Stimulated activated memory B cell treated with anti-CD40 and anti-IgM and Interleukin-4, amounts not matched to agents 10 μg/mL and 1 μg/mL and 100 μg/mL, for 72 hours (primary cell): ENCODE measurements at regions not wholly inside any gene's neighbourhood (a gene's known extent, or its start where the extent isn't known, plus 50 kb on each side); places are given as distances from the start of the nearest gene placed in this dataset.
"Not testable (repeated sequence)": the region's sequence is repeated elsewhere in the genome, so short reads cannot be mapped to it uniquely, and the experiment has no call there.

Source experiments
- ATAC-seq: fragments of 150-1000 bp; cut with Tn5 transposase; 2 replicates; pipeline ENCODE4 v1.10.0; 2021
- H3K27ac Mint-ChIP-seq: one replicate; pipeline ENCODE4 v1.8.0; 2022; ENCODE audit warnings: mild to moderate bottlenecking, mixed read lengths
- H3K27me3 Mint-ChIP-seq: one replicate; pipeline ENCODE4 v1.8.0; 2022; ENCODE audit warnings: mixed read lengths
- H3K36me3 Mint-ChIP-seq: one replicate; pipeline ENCODE4 v1.8.0; 2022; ENCODE audit warnings: mixed read lengths
- H3K4me1 Mint-ChIP-seq: one replicate; pipeline ENCODE4 v1.8.0; 2022; ENCODE audit warnings: mixed read lengths
- H3K4me3 Mint-ChIP-seq: one replicate; pipeline ENCODE4 v1.8.0; 2022; ENCODE audit warnings: mild to moderate bottlenecking, moderate library complexity, mixed read lengths
- H3K9me3 Mint-ChIP-seq: one replicate; pipeline ENCODE4 v1.8.0; 2022; ENCODE audit warnings: mixed read lengths

DNA sequence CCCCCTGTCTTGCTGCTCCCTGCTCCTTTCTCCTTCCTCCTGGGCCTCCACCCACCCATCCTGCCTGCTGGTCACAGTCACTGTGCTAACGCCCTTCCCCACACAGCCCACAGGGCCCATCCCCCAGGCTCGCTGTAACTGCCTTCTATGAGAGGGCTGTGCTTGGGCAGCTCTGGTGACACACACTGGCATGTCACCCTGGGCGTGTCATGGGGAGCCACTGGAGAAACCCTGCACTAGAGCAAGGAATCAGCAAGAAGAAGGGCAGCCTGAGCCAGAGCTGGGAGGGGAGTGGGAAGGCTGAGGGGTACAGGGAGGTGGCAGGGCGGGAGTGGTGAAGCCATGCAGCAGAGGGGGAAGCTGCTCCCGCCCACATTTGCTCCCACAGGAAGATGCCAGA lies 128.4 kb upstream of the FOXD4L5 start:
- not testable (repeated sequence) for ATAC-seq, H3K4me1 Mint-ChIP-seq, H3K27me3 Mint-ChIP-seq, H3K36me3 Mint-ChIP-seq, H3K4me3 Mint-ChIP-seq, H3K27ac Mint-ChIP-seq
- peaks cover 16% of the 10 kb centered on the region for H3K9me3 Mint-ChIP-seq

DNA sequence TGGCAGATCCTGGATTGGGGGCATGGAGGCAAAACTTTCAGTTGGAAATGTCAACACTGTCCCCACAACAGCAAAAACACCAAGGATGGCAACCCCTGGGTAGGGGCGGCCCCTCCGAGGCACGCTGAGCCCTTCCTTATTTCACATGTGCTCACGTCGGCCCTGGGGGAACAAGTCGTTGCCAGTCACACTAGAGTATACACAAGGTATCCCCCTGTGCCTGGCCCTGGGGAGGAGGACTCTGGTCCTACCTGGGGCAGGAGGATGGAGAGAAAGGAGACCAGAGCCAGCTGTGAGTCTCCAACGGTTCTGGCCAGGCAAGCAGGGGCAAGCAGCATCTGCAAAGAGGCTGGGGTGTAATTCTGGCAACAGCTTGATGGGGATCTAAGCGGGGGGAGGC lies 126.9 kb upstream of the FOXD4L5 start:
- H3K4me1 Mint-ChIP-seq = no peaks in the 10 kb centered on the region
- no peak for ATAC-seq
- no peaks in the 10 kb centered on the region for H3K36me3 Mint-ChIP-seq
- peaks cover 25% of the 10 kb centered on the region for H3K9me3 Mint-ChIP-seq
- H3K4me3 Mint-ChIP-seq = no peak overlapping the region
- no peak overlapping the region for H3K27ac Mint-ChIP-seq
- no peaks in the 10 kb centered on the region for H3K27me3 Mint-ChIP-seq

DNA sequence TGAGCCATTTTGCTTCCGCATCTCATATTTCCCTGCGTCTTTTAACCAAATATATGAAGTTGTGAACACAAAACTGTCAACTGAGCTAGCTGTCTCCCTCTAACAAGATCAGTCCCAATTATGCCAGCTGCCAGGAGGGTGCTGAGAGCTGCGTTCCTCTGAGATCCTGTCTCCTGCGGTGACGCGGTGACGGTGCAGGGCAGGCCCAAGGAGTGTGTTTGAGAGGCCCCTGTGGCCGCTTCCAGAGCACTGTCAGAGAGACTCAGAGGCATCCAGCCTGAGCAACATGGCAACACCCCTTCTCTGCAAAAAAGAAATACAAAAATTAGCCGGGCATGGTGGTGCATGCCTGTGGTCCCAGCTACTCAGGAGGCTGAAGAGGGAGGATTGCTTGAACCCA lies 126.3 kb upstream of the FOXD4L5 start:
- Mint-ChIP-seq H3K36me3 (no peaks in the 10 kb centered on the region), H3K27me3 (no peaks in the 10 kb centered on the region), H3K9me3 (peaks cover 25% of the 10 kb centered on the region), H3K4me1 (no peaks in the 10 kb centered on the region), H3K27ac (no peak overlapping the region), H3K4me3 (no peak overlapping the region)
- ATAC-seq = no peak

DNA sequence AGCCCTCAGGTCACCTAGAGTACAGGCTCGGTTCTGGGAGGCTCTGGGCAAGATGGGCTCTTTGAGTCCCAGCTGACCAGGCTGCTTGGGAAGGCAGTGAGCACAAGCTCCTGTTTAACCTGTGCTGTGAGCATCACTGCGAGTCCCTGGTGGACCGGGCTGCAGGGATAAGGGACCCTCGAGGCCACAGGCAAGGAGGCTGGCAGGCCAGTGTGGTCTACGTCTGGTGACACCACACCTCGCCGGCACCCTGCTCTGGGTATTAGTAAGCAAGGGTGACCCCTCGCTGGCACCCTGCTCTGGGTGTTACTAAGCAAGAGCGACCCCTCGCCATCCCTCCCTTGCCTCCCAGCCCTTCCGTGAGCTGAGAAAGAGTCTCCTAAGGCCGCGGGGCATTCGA lies 125.9 kb upstream of the FOXD4L5 start:
- Mint-ChIP-seq H3K27me3 (no peaks in the 10 kb centered on the region), H3K36me3 (no peaks in the 10 kb centered on the region), H3K27ac (no peak overlapping the region), H3K9me3 (peaks cover 25% of the 10 kb centered on the region), H3K4me1 (no peaks in the 10 kb centered on the region), H3K4me3 (no peak overlapping the region)
- ATAC-seq = no peak

DNA sequence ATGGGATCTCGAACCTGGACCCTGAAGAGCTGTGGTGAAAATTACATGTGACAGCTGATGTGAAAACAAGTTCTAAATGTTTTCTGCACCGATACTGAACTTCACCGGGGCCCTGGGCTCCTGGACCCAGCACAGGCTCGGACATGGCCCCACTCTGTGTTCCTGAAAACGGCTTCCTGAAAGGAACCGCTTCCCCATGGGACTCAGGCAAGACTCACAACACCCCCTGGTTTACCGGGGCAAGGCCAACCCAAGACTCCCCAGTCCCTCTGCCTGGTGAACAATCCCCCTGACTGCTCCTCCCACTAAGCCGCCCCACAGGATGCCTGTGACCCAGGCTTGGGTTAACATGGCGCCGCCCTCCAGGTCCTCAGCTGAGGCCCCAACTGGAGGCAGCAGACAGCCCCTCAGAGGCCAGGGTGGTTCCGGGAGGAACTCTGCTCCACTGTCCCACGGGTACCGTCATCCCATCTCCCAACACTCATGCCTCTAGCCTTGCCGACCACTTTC lies 124.5 kb upstream of the FOXD4L5 start:
- Mint-ChIP-seq H3K36me3 (no peaks in the 10 kb centered on the region), H3K27me3 (no peaks in the 10 kb centered on the region), H3K27ac (no peak overlapping the region), H3K4me3 (no peak overlapping the region), H3K4me1 (no peaks in the 10 kb centered on the region), H3K9me3 (peaks cover 18% of the 10 kb centered on the region)
- no peak for ATAC-seq

DNA sequence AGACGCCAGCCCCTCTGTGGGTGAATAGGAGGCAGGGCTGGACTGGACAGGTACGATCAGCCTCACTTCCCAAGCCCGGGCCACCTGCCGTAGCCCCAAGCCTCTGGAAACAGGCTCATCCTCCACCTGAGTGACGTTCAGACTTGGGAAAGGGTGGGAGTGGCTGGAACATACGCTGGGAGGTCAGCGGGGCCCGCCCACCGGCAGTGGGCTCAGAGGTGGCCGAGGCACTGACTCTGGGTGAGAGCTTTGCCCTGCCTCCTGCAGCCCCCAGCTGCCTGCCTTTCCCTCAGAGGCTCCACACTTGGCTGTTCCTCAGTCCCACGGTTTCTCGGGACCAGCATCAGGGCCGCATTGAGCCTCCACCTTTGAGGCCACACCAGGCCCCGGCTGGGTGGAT lies 123.8 kb upstream of the FOXD4L5 start:
- H3K9me3 Mint-ChIP-seq = peaks cover 16% of the 10 kb centered on the region
- H3K4me1 Mint-ChIP-seq, H3K27ac Mint-ChIP-seq, H3K4me3 Mint-ChIP-seq, ATAC-seq, H3K36me3 Mint-ChIP-seq, H3K27me3 Mint-ChIP-seq: not testable (repeated sequence)

DNA sequence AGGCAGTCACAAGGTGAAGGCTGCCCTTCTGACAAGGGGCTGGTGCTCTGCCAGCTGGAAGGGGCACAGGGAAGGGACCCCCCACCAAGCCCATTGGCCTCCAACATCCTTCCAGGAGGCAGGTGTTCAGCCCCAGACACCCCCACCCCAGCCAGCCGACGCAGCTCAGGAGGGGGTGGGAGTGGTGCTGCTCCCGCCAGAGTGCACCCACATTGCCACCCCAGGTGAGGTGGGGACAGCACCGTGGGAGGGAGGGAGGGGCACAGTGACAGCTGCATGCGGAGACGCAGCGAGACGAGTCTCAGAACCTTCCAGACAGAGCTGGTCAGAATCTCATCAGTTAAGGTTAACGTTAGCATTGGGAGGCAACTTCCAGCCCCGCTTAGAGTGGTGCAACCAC lies 121.6 kb upstream of the FOXD4L5 start:
- H3K9me3 Mint-ChIP-seq = peaks cover 13% of the 10 kb centered on the region
- not testable (repeated sequence) for H3K27me3 Mint-ChIP-seq, ATAC-seq, H3K4me1 Mint-ChIP-seq, H3K36me3 Mint-ChIP-seq, H3K27ac Mint-ChIP-seq, H3K4me3 Mint-ChIP-seq

DNA sequence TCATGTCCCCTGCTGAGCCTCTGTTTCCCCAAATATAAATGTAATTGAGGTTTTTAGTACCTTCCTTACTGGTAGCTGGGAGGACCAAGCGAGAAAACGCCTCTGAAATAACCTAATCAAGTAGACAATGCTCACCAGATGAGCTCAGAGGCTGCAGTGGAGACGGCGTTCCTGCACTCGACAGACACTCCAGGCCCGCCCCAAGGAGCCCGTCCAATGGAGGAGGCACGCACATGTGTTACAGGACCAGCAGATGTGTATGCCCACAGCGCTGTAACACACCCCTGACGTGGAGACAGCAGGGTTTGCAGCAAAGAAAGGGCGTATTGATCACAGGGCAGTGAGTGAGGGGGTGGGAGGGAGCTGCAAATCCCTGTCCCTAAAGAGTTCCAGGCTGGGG lies 120.8 kb upstream of the FOXD4L5 start:
- not testable (repeated sequence) for H3K36me3 Mint-ChIP-seq, H3K4me1 Mint-ChIP-seq, ATAC-seq, H3K27me3 Mint-ChIP-seq, H3K27ac Mint-ChIP-seq, H3K4me3 Mint-ChIP-seq
- H3K9me3 Mint-ChIP-seq = peaks cover 13% of the 10 kb centered on the region

DNA sequence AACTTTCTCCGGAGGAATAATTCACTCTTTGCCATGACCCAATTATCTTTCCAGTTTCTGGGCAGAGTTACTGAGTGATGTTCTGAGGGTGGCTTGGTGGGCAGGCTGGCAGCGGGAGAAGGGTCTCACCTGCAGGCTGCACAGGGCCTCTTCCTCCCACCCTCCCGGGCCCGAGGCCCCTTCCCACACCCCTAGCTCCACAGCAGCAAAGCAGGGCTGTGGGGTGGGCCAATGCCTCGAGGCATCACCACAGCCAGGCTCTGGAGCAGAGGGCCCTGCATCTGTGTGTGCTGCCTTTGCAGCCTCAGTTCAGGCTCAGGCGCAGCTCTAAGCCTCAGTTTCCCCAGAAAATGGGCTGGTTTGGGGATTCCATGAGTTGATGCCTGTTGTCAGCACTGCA lies 120.2 kb upstream of the FOXD4L5 start:
- ATAC-seq = no peak
- no peak overlapping the region for H3K27ac Mint-ChIP-seq
- H3K9me3 Mint-ChIP-seq = peaks cover 13% of the 10 kb centered on the region
- H3K27me3 Mint-ChIP-seq = no peaks in the 10 kb centered on the region
- no peak overlapping the region for H3K4me3 Mint-ChIP-seq
- H3K4me1 Mint-ChIP-seq = no peaks in the 10 kb centered on the region
- no peaks in the 10 kb centered on the region for H3K36me3 Mint-ChIP-seq

DNA sequence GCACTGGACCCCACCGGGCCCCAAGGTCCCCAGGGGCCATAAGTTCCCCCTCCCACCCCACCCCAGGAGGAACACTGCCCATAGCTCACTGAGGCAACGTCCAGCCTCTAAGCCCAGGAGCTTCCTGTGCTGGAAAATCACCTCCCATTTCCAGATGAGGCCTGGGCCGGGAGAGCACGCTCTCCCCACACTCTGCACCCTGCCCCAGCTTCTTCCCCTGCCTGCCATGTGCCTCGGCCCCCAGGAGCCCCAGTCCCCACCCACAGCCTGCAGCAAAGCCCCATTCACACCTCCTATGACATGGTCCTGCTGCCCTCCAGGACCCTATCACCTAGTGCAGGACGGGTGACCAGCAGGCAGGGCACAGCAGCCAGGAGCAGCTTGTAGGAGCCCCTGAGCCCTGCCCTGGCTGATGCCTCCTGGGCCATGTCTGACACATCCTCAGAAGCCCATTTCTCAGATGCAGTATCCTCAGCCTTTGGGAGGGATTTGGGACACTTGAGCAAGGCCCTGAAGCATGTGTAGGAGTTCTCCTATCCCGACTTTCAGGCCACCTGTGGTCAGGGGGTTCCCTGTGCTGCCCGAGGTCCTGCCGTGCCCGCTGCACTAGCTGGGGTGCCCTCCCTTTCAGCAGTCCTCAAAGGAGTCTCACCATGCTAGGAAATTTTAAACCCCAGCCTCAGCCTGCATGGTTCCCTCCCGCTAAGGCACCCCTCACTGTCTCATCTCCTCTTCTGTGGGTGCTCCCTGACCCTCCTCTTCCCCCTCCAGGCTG lies 119.4 kb upstream of the FOXD4L5 start:
- Mint-ChIP-seq H3K36me3 (no peaks in the 10 kb centered on the region), H3K9me3 (peaks cover 13% of the 10 kb centered on the region)

DNA sequence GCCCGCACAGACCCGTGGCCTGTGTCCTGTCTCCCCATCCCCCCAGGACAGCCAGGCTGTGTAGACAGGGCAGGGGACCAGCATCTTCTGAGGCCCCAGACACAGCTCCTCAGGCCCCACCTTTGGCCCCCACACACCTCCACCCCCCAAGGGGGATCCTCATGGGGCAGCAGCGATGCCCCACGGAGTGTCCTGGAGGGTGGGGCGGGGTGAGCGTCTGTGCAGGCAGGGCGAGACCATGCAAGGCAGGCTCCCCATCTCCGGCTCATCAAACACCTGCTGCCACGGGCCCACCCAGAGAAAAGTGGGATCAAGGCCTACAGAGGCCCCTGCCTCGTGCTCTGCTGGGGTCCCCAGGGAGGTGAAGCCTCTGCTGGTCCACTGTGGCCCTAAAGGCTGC lies 118.7 kb upstream of the FOXD4L5 start:
- Mint-ChIP-seq H3K9me3 (peaks cover 13% of the 10 kb centered on the region), H3K4me3 (no peak overlapping the region), H3K27ac (no peak overlapping the region), H3K4me1 (no peaks in the 10 kb centered on the region), H3K27me3 (no peaks in the 10 kb centered on the region), H3K36me3 (no peaks in the 10 kb centered on the region)
- no peak for ATAC-seq

More for the DNA sequence above, 119.4 kb upstream of the FOXD4L5 start:
- no peak for ATAC-seq
- Mint-ChIP-seq H3K27ac (no peak overlapping the region), H3K27me3 (no peaks in the 10 kb centered on the region), H3K4me1 (no peaks in the 10 kb centered on the region), H3K4me3 (no peak overlapping the region)

DNA sequence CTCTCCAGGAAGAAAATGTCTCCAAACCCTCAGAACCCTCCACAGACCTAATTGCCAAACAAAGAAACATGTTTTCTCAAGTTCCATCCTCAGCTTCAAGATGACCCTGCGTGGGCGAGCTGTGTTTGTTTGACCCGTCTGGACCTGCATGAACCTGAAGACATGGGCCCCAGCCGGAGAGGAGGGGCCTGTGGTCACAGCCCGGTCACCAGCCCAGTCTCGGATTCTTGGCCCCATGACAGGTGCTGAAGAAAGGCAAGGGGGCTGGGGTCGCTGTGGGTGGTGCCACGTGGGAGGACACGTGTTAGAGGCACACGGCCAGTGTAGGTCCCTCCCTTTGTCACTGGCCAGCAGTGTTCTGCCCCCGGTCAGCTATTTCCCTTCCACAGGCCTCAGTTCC lies 118.1 kb upstream of the FOXD4L5 start:
- not testable (repeated sequence) for H3K27me3 Mint-ChIP-seq, H3K36me3 Mint-ChIP-seq, H3K4me1 Mint-ChIP-seq, ATAC-seq, H3K4me3 Mint-ChIP-seq, H3K27ac Mint-ChIP-seq, H3K9me3 Mint-ChIP-seq

DNA sequence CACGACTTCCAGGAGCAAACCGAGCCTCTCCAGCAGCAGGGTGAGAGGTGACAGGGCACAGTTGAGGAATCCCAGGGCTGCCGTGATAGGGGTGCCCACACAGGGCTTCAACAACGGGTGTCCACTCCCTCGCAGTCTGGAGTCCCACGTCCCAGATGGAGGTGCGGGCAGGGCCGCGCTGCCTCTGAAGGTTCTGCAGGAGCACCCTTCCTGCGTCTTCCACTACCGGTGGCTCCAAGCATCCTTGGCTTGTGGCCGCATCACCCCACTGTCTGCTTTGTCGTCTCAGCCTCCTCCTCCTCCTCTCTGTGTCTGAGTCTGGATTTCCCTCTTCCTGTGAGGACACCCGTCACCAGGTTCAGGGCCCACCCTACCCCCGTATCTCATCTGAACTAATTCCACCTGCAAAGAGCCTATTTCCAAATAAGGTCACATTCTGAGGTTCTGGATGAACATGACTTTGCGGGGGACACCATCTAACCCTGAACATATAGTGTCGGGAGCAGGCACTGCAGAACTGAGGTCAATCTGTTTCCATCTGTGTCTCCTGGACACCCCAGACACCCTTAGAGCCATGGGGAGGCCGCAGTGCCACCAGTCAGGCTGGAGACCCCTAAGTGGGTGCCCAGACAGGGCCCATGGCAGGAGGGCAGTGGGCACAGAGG lies 117.3 kb upstream of the FOXD4L5 start:
- not testable (repeated sequence) for H3K27me3 Mint-ChIP-seq, H3K9me3 Mint-ChIP-seq, H3K4me1 Mint-ChIP-seq, ATAC-seq, H3K36me3 Mint-ChIP-seq, H3K27ac Mint-ChIP-seq, H3K4me3 Mint-ChIP-seq

DNA sequence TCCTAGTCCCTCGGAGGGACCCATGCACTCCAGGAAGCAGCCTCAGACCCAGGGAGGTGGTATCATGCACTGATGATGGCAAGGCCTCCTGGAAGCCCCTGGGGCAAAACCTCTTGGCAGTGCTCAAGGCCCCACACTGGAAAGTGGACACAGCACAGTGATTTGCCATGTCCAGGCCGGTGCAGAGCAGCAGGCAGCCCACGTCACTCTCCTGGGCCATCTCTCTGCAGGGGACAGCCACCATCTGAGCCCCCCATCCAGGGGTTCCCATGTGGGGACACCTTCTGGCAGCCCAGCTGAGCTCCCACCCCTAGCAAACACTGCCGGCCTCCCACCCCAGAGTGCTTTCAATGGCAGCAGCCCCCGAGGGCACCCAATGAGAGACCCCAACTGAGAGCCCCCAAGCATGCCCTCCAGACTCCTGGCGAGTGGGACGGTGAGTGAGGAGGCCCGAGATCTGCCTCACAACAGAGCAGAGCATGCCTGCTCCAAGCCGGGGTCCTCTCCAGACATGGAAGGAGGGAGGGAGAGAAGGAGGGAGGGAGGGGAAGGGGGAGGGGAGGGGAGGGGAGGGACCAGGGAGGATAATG lies 116.5 kb upstream of the FOXD4L5 start:
- not testable (repeated sequence) for H3K9me3 Mint-ChIP-seq, H3K27ac Mint-ChIP-seq, H3K27me3 Mint-ChIP-seq, H3K4me1 Mint-ChIP-seq, H3K36me3 Mint-ChIP-seq, H3K4me3 Mint-ChIP-seq
- ATAC-seq = peak; percentile 24

DNA sequence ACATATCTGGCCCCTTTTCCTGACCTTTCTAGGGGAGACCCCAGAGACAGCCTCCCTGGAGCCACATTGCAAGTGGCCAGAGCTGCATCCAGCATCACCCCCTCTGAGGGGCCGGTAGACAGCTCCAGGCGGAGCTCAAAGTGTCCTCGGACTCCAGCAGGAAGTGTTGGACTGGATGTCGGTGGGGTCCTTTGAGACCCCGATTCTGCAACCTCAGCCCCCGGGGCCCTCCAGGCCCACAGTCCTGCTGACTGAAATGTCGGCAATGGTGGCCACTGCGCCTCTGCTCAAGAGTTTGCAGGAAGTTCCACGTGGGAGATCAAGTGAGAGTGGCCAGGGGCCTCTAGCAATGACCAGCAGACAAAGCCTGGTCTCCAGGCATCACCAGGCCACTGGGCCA lies 115.9 kb upstream of the FOXD4L5 start:
- Mint-ChIP-seq H3K27ac (no peak overlapping the region), H3K4me3 (no peak overlapping the region), H3K4me1 (no peaks in the 10 kb centered on the region), H3K36me3 (no peaks in the 10 kb centered on the region), H3K9me3 (peaks cover 13% of the 10 kb centered on the region), H3K27me3 (no peaks in the 10 kb centered on the region)
- ATAC-seq = no peak
